SK-N-SH (cell line): ENCODE measurements at regions not wholly inside any gene's neighbourhood (a gene's known extent, or its start where the extent isn't known, plus 50 kb on each side); places are given as distances from the start of the nearest gene placed in this dataset.

Source experiments
- CTCF ChIA-PET: fragments of 300-600, 350-600 bp; formaldehyde crosslinking; extraction: SDS; loops from one replicate; lab custom pipeline; 2021; lab: Yijun Ruan, JAX
- POLR2A ChIA-PET: fragments of 350-600 bp; sonication (Branson Sonifier 250); formaldehyde crosslinking; extraction: SDS; loops from one replicate; lab custom pipeline; 2020; ENCODE audit warnings: antibody characterized with exemption, inconsistent platforms; lab: Yijun Ruan, JAX
- DNase-seq: peaks from one replicate; pipeline ENCODE4 v3.0.0; 2012
- H2AFZ ChIP-seq: fragments of 200-600 bp; sonication (generic); 2 replicates; pipeline ENCODE4 v1.8.1; 2016; ENCODE audit warnings: antibody characterized with exemption, mild to moderate bottlenecking, low read depth
- H3F3A ChIP-seq: fragments of 200-600 bp; sonication (generic); replicated peaks from 2 replicates; pipeline ENCODE3; 2016; ENCODE audit warnings: antibody characterized with exemption, mild to moderate bottlenecking; ENCODE audit not compliant: insufficient read depth
- H3K27ac ChIP-seq, 2 experiments: fragments of 200-500 bp in 1 of 2; fragments of 200-600 bp in 1 of 2; sonication (Bioruptor generic) in 1 of 2; sonication (generic), shearing (Covaris generic) in 1 of 2; 2 replicates each; pipeline versions ENCODE4 v1.5.1 to v1.6.1; 2014 to 2016; ENCODE audit warnings: low read depth in 2 of 2, inconsistent platforms in 1 of 2, low read length in 1 of 2, mild to moderate bottlenecking in 1 of 2, mixed read lengths in 1 of 2
- H3K27me3 ChIP-seq: fragments of 200-600 bp; sonication (generic), shearing (Covaris generic); 2 replicates; pipeline ENCODE4 v1.6.1; 2016; ENCODE audit warnings: mixed run types; ENCODE audit not compliant: insufficient read depth
- H3K36me3 ChIP-seq, 2 experiments: fragments of 200-500 bp in 1 of 2; fragments of 200-600 bp in 1 of 2; sonication (Bioruptor generic) in 1 of 2; sonication (generic) in 1 of 2; replicated peaks in 1 of 2; 2 replicates each; pipeline versions ENCODE3 to v1.5.1; 2014 to 2016; ENCODE audit warnings: low read length in 1 of 2, mild to moderate bottlenecking in 1 of 2; ENCODE audit not compliant: insufficient read depth in 2 of 2, control insufficient read depth in 1 of 2
- H3K4me1 ChIP-seq, 2 experiments: fragments of 200-500 bp in 1 of 2; fragments of 200-600 bp in 1 of 2; sonication (Bioruptor generic) in 1 of 2; sonication (generic), shearing (Covaris generic) in 1 of 2; 2 replicates each; pipeline versions ENCODE4 v1.5.1 to v1.6.1; 2014 to 2016; ENCODE audit warnings: low read depth in 1 of 2, low read length in 1 of 2, mixed run types in 1 of 2; ENCODE audit not compliant: insufficient read depth in 2 of 2, control insufficient read depth in 1 of 2
- H3K4me2 ChIP-seq: fragments of 200-600 bp; sonication (generic), shearing (Covaris generic); 2 replicates; pipeline ENCODE4 v1.6.1; 2017; ENCODE audit warnings: mixed run types
- H3K4me3 ChIP-seq, 2 experiments: fragments of 200-500 bp in 1 of 2; fragments of 200-600 bp in 1 of 2; sonication (Bioruptor generic) in 1 of 2; sonication (generic), shearing (Covaris generic) in 1 of 2; 2 replicates each; pipeline versions ENCODE4 v1.5.1 to v1.8.1; 2014 to 2016; ENCODE audit warnings: low read depth in 2 of 2, inconsistent platforms in 1 of 2, low read length in 1 of 2, mild to moderate bottlenecking in 1 of 2, mixed read lengths in 1 of 2, moderate library complexity in 1 of 2
- H3K79me2 ChIP-seq: fragments of 200-600 bp; sonication (generic); 2 replicates; pipeline ENCODE4 v1.8.1; 2017; ENCODE audit warnings: mild to moderate bottlenecking; ENCODE audit not compliant: insufficient read depth
- H3K9ac ChIP-seq: fragments of 200-600 bp; sonication (generic); 2 replicates; pipeline ENCODE4 v1.6.1; 2017; ENCODE audit warnings: mixed run types
- H3K9me2 ChIP-seq: fragments of 200-600 bp; sonication (generic); 2 replicates; pipeline ENCODE4 v1.6.1; 2017; ENCODE audit warnings: mixed run types
- H3K9me3 ChIP-seq: fragments of 200-600 bp; sonication (generic); 2 replicates; pipeline ENCODE4 v1.6.1; 2017; ENCODE audit warnings: mixed run types, mild to moderate bottlenecking, moderate library complexity
- H4K20me1 ChIP-seq: fragments of 200-600 bp; sonication (generic); 2 replicates; pipeline ENCODE4 v1.6.1; 2017; ENCODE audit warnings: mild to moderate bottlenecking, mixed run types; ENCODE audit not compliant: insufficient read depth
- CHD2 ChIP-seq: fragments of 150-350 bp; IDR thresholded peaks from 2 replicates; pipeline ENCODE4 v1.6.1; 2018; ENCODE audit warnings: low read length; ENCODE audit not compliant: partially characterized antibody
- CTCF ChIP-seq: fragments of 200-600 bp; sonication (generic); IDR thresholded peaks from 2 replicates; pipeline ENCODE4 v1.6.1; 2017; ENCODE audit warnings: antibody characterized with exemption, mild to moderate bottlenecking, moderate library complexity
- EP300 ChIP-seq, 2 experiments: IDR thresholded peaks; 2 replicates each; pipeline versions ENCODE4 v1.4.0 to v1.6.1; 2012; ENCODE audit warnings: borderline replicate concordance in 1 of 2, low read depth in 1 of 2, low read length in 1 of 2
- FOXJ3 ChIP-seq: sonication (generic); formaldehyde crosslinking; IDR thresholded peaks from 2 replicates; pipeline ENCODE4 v1.5.1; 2020; ENCODE audit warnings: mild to moderate bottlenecking, missing genetic modification reagents
- GABPA ChIP-seq: IDR thresholded peaks from 2 replicates; pipeline ENCODE4 v1.4.0; 2012; ENCODE audit warnings: low read depth, mild to moderate bottlenecking
- GATA2 ChIP-seq: sonication (generic); formaldehyde crosslinking; IDR thresholded peaks from 2 replicates; pipeline ENCODE4 v1.5.0; 2020; ENCODE audit warnings: mild to moderate bottlenecking, missing genetic modification reagents
- MEF2A ChIP-seq: IDR thresholded peaks from 2 replicates; pipeline ENCODE4 v1.4.0; 2012; ENCODE audit warnings: low read depth, borderline replicate concordance
- MXI1 ChIP-seq: IDR thresholded peaks from 2 replicates; pipeline ENCODE4 v1.6.1; 2012; ENCODE audit warnings: mild to moderate bottlenecking, low read depth, low read length, improper control_type of control experiment
- NFIC ChIP-seq: IDR thresholded peaks from 2 replicates; pipeline ENCODE4 v1.4.0; 2012; ENCODE audit warnings: borderline replicate concordance
- NRF1 ChIP-seq: IDR thresholded peaks from 2 replicates; pipeline ENCODE4 v1.6.1; 2012; ENCODE audit warnings: low read depth, mild to moderate bottlenecking, low read length
- PBX3 ChIP-seq: IDR thresholded peaks from 2 replicates; pipeline ENCODE4; 2012
- RAD21 ChIP-seq: IDR thresholded peaks from 2 replicates; pipeline ENCODE4 v1.6.1; 2012; ENCODE audit warnings: mild to moderate bottlenecking, low read length
- RFX5 ChIP-seq: IDR thresholded peaks from 2 replicates; pipeline ENCODE4 v1.6.1; 2012; ENCODE audit warnings: mild to moderate bottlenecking, improper control_type of control experiment, low read length
- RXRA ChIP-seq: IDR thresholded peaks from 2 replicates; pipeline ENCODE4 v1.4.0; 2012; ENCODE audit warnings: low read depth, mild to moderate bottlenecking, borderline replicate concordance
- SIN3A ChIP-seq: IDR thresholded peaks from 2 replicates; pipeline ENCODE4 v1.6.1; 2012; ENCODE audit warnings: low read depth, mild to moderate bottlenecking, low read length, moderate library complexity, borderline replicate concordance
- TAF1 ChIP-seq: IDR thresholded peaks from 2 replicates; pipeline ENCODE4 v1.6.1; 2012; ENCODE audit warnings: low read depth, mild to moderate bottlenecking, low read length, moderate library complexity, borderline replicate concordance
- TEAD4 ChIP-seq: IDR thresholded peaks from 2 replicates; pipeline ENCODE4 v1.4.0; 2012; ENCODE audit warnings: mild to moderate bottlenecking, borderline replicate concordance; ENCODE audit not compliant: insufficient read depth
- USF1 ChIP-seq: IDR thresholded peaks from 2 replicates; pipeline ENCODE4 v1.4.0; 2012; ENCODE audit warnings: low read depth, borderline replicate concordance
- YY1 ChIP-seq: IDR thresholded peaks from 2 replicates; pipeline ENCODE4 v1.4.0; 2012; ENCODE audit warnings: low read depth, mild to moderate bottlenecking
- WGBS: methylation state at CpG from one replicate; pipeline ENCODE4 v1.1.6; 2017; ENCODE audit warnings: low lambda C conversion rate; 5-methylcytosine and 5-hydroxymethylcytosine counted together

GRCh38 chr3:78130741-78131290 is 1090.9 kb downstream of the ROBO2 start (continued):
- TF ChIP-seq TEAD4 (no peak), YY1 (no peak), CTCF (no peak), RAD21 (no peak), NFIC (no peak), CHD2 (no peak), GATA2 (no peak), USF1 (no peak)

- H3K27ac ChIP-seq, result no peak overlapping the region
- H3K4me3 ChIP-seq, result no peak overlapping the region
- TF ChIP-seq YY1 (no peak), CHD2 (no peak), SIN3A (no peak), RAD21 (no peak), TAF1 (no peak)
- no peaks in the 10 kb centered on the region for H3K9me2 ChIP-seq
- H3F3A ChIP-seq, result peaks cover 10% of the 10 kb centered on the region
- H3K4me1 ChIP-seq, result peaks cover 0 to 5% of the 10 kb centered on the region in 2 experiments; a peak in 1 of 4 replicates
- H3K9me3 ChIP-seq, result no peaks in the 10 kb centered on the region; the same call in 1 of the 2 replicates
- ChIA-PET POLR2A (no interaction called here), CTCF (no interaction called here)
- H3K9ac ChIP-seq, result no peak overlapping the region
- H4K20me1 ChIP-seq, result no peaks in the 10 kb centered on the region
- no peaks in the 10 kb centered on the region for H3K27me3 ChIP-seq
- no peak overlapping the region for H2AFZ ChIP-seq
- H3K79me2 ChIP-seq, result no peaks in the 10 kb centered on the region
- DNase-seq, result no peak
- no peak overlapping the region for H3K4me2 ChIP-seq
- H3K36me3 ChIP-seq, result no peaks in the 10 kb centered on the region
- 69% methylated on average over 3 of the region's 3 CpGs for WGBS
Observed at GRCh38 chr3:78134496-78134895, 1094.6 kb downstream of the ROBO2 start.

GRCh38 chr3:78139166-78139565 is 1099.3 kb downstream of the ROBO2 start:
- no peak overlapping the region for H2AFZ ChIP-seq
- H3K27me3 ChIP-seq, result no peaks in the 10 kb centered on the region
- ChIA-PET CTCF (no interaction called here), POLR2A (no interaction called here)
- DNase-seq, result no peak
- H3K9me2 ChIP-seq, result no peaks in the 10 kb centered on the region
- no peaks in the 10 kb centered on the region for H3K9me3 ChIP-seq
- peaks cover 0 to 10% of the 10 kb centered on the region in 2 experiments; a peak in 1 of 4 replicates for H3K4me1 ChIP-seq
- no peaks in the 10 kb centered on the region for H3K36me3 ChIP-seq
- H3K79me2 ChIP-seq, result no peaks in the 10 kb centered on the region
- H3K9ac ChIP-seq, result no peak overlapping the region
- peak overlapping the region in 1 of 2 experiments; percentile 38; a peak in 2 of 4 replicates for H3K27ac ChIP-seq
- WGBS, result 43% methylated on average over 3 of the region's 3 CpGs
- H3K4me2 ChIP-seq, result no peak overlapping the region
- no peaks in the 10 kb centered on the region for H4K20me1 ChIP-seq
- H3F3A ChIP-seq, result peaks cover 16% of the 10 kb centered on the region
- no peak overlapping the region for H3K4me3 ChIP-seq
- TF ChIP-seq GATA2 (no peak), MEF2A (no peak), RFX5 (no peak), MXI1 (no peak), SIN3A (no peak), FOXJ3 (CRISPR knock-in tag) (no peak), PBX3 (peak; percentile 45), TEAD4 (no peak), USF1 (no peak), YY1 (no peak), NRF1 (no peak), GABPA (no peak), RXRA (no peak), EP300 (IDR thresholded peaks at IDR 0.05; ENCODE audit: borderline replicate concordance in 1 of 2, low read depth in 1 of 2, low read length in 1 of 2) (no peak), CTCF (no peak)
